Neural progenitor cell (in vitro differentiated cells): ENCODE measurements at regions not wholly inside any gene's neighbourhood (a gene's known extent, or its start where the extent isn't known, plus 50 kb on each side); places are given as distances from the start of the nearest gene placed in this dataset.

Source experiments
- DNase-seq: peaks from one replicate; pipeline ENCODE4 v3.0.0-alpha.2; 2016; ENCODE audit warnings: low spot score
- H2AFZ ChIP-seq: fragments of 200-600 bp; sonication (generic); replicated peaks from 2 replicates; pipeline ENCODE4 v1.6.1; 2016; ENCODE audit warnings: antibody characterized with exemption
- H3F3A ChIP-seq: fragments of 200-600 bp; sonication (generic); 2 replicates; pipeline ENCODE4 v1.6.1; 2016; ENCODE audit warnings: antibody characterized with exemption, low read depth
- H3K27ac ChIP-seq: fragments of 200-600 bp; sonication (generic); 2 replicates; pipeline ENCODE4 v1.5.1; 2016; ENCODE audit warnings: mild to moderate bottlenecking
- H3K27me3 ChIP-seq: fragments of 200-600 bp; sonication (generic); 2 replicates; pipeline ENCODE4 v1.6.1; 2016; ENCODE audit warnings: mild to moderate bottlenecking, moderate library complexity
- H3K36me3 ChIP-seq: fragments of 200-600 bp; sonication (generic); 2 replicates; pipeline ENCODE4 v1.5.1; 2016
- H3K4me1 ChIP-seq: fragments of 200-600 bp; sonication (generic); 2 replicates; pipeline ENCODE4 v1.6.1; 2016; ENCODE audit warnings: mixed run types
- H3K4me2 ChIP-seq: fragments of 200-600 bp; sonication (generic); 2 replicates; pipeline ENCODE4 v1.6.1; 2016
- H3K4me3 ChIP-seq: fragments of 200-600 bp; sonication (generic); 2 replicates; pipeline ENCODE4 v1.5.1; 2016
- H3K79me2 ChIP-seq: fragments of 200-600 bp; sonication (generic); 2 replicates; pipeline ENCODE4 v1.6.1; 2016; ENCODE audit warnings: low read depth
- H3K9ac ChIP-seq: fragments of 200-600 bp; sonication (generic); 2 replicates; pipeline ENCODE4 v1.6.1; 2016
- H3K9me3 ChIP-seq: fragments of 200-600 bp; sonication (generic); 2 replicates; pipeline ENCODE4 v1.5.1; 2016; ENCODE audit warnings: low read depth
- H4K20me1 ChIP-seq: fragments of 200-600 bp; sonication (generic); 2 replicates; pipeline ENCODE4 v1.6.1; 2016; ENCODE audit warnings: low read depth
- H3K27ac Mint-ChIP-seq: 3 replicates; pipeline ENCODE4 v1.8.0; 2021; ENCODE audit warnings: mixed read lengths
- H3K27me3 Mint-ChIP-seq: 2 replicates; pipeline ENCODE4 v1.8.0; 2022; ENCODE audit warnings: low read depth, mild to moderate bottlenecking, inconsistent platforms, moderate library complexity, mixed read lengths; ENCODE audit not compliant: insufficient read depth
- H3K36me3 Mint-ChIP-seq: 3 replicates; pipeline ENCODE4 v1.8.0; 2021; ENCODE audit warnings: mixed read lengths
- H3K4me1 Mint-ChIP-seq: 3 replicates; pipeline ENCODE4 v1.8.0; 2021; ENCODE audit warnings: mixed read lengths
- H3K4me3 Mint-ChIP-seq: 3 replicates; pipeline ENCODE4 v1.8.0; 2021; ENCODE audit warnings: mild to moderate bottlenecking, moderate library complexity, mixed read lengths
- H3K9me3 Mint-ChIP-seq: 3 replicates; pipeline ENCODE4 v1.8.0; 2020; ENCODE audit warnings: mixed read lengths
- CTCF ChIP-seq: fragments of 200-600 bp; sonication (generic); IDR thresholded peaks from 2 replicates; pipeline ENCODE4 v1.5.1; 2017; ENCODE audit warnings: antibody characterized with exemption, mild to moderate bottlenecking
- EZH2 ChIP-seq: fragments of 200-600 bp; sonication (generic); IDR thresholded peaks from 2 replicates; pipeline ENCODE4 v1.6.1; 2017; ENCODE audit warnings: antibody characterized with exemption, mild to moderate bottlenecking, moderate library complexity
- EZH2phosphoT487 ChIP-seq: fragments of 200-600 bp; sonication (generic); IDR thresholded peaks from 2 replicates; pipeline ENCODE4 v1.6.1; 2017; ENCODE audit warnings: antibody characterized with exemption

GRCh38 chr2:51165534-51166260 is 133.8 kb upstream of the NRXN1 start:
- no peaks in the 10 kb centered on the region for H3K27me3 Mint-ChIP-seq
- no peaks in the 10 kb centered on the region for H3K36me3 Mint-ChIP-seq

DNA sequence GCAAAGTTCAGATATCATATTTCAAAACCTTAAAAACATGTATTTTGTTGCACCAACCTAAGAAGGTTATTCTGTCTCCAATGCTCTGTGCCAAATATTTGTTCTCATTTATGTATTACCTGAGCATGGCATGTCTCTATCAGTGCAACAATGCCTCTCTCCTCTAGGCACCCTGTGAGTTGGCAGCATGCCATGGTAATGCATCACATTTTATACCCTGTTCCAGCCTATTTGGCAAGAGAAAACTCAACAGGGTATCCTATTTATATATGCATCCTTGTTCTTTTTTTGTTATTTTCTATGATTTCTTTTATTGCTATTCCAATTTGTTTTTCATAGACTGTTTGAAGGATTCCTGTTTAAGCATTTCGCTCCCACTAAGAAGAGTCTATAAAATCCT is 126.3 kb upstream of the NRXN1 start:
- H3F3A ChIP-seq = no peaks in the 10 kb centered on the region
- Mint-ChIP-seq H3K27ac (no peak overlapping the region), H3K27me3 (no peaks in the 10 kb centered on the region), H3K4me1 (no peaks in the 10 kb centered on the region), H3K4me3 (no peak overlapping the region), H3K36me3 (no peaks in the 10 kb centered on the region), H3K9me3 (no peaks in the 10 kb centered on the region)
- H3K36me3 ChIP-seq = no peaks in the 10 kb centered on the region
- H3K9me3 ChIP-seq = no peaks in the 10 kb centered on the region
- no peaks in the 10 kb centered on the region for H4K20me1 ChIP-seq
- no peak overlapping the region for H2AFZ ChIP-seq
- DNase-seq = no peak
- TF ChIP-seq EZH2phosphoT487 (no peak), CTCF (no peak), EZH2 (no peak)
- no peaks in the 10 kb centered on the region for H3K79me2 ChIP-seq
- H3K4me1 ChIP-seq = no peaks in the 10 kb centered on the region
- no peaks in the 10 kb centered on the region for H3K27me3 ChIP-seq
- H3K9ac ChIP-seq = no peak overlapping the region
- no peak overlapping the region for H3K4me2 ChIP-seq
- no peak overlapping the region for H3K27ac ChIP-seq
- H3K4me3 ChIP-seq = no peak overlapping the region

More at GRCh38 chr2:51165534-51166260, 133.8 kb upstream of the NRXN1 start:
- Histone ChIP-seq H3K4me2 (no peak overlapping the region), H3K27me3 (no peaks in the 10 kb centered on the region), H3K79me2 (no peaks in the 10 kb centered on the region), H3K27ac (no peak overlapping the region), H3K36me3 (no peaks in the 10 kb centered on the region), H3K4me1 (no peaks in the 10 kb centered on the region), H3F3A (no peaks in the 10 kb centered on the region), H4K20me1 (no peaks in the 10 kb centered on the region), H3K4me3 (no peak overlapping the region), H3K9ac (no peak overlapping the region), H2AFZ (peak overlapping the region; percentile 76), H3K9me3 (no peaks in the 10 kb centered on the region)
- Mint-ChIP-seq H3K9me3 (no peaks in the 10 kb centered on the region), H3K4me1 (peaks cover 12% of the 10 kb centered on the region), H3K4me3 (no peak overlapping the region), H3K27ac (no peak overlapping the region)
- TF ChIP-seq EZH2phosphoT487 = no peak
- no peak for TF ChIP-seq CTCF
- TF ChIP-seq EZH2 = no peak
- DNase-seq = no peak

DNA sequence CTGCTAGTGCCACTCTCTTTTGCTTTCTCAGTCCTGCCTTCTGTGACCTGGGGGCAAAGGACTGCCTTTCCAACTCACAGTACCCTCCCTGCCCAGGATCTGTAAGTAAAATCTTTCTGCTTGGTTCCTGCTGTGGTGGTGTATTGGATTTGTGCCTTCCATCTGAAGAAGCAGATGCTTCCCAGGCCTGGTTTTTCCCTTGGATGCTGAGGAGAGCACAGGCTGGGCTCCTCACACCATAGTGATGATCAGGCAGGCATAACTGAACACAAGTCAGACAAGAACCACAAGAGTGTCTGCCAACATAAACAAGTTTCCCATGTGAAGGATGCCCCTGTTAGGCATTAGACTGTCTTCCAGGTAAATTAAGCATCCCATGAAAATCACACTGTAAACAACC is 121.3 kb upstream of the NRXN1 start:
- Histone ChIP-seq H3K9me3 (no peaks in the 10 kb centered on the region), H3K4me1 (no peaks in the 10 kb centered on the region), H3K36me3 (no peaks in the 10 kb centered on the region), H2AFZ (no peak overlapping the region), H3K4me3 (no peak overlapping the region), H3K27me3 (no peaks in the 10 kb centered on the region), H3F3A (no peaks in the 10 kb centered on the region), H3K27ac (no peak overlapping the region), H4K20me1 (no peaks in the 10 kb centered on the region), H3K9ac (no peak overlapping the region), H3K79me2 (no peaks in the 10 kb centered on the region), H3K4me2 (no peak overlapping the region)
- peaks cover 2% of the 10 kb centered on the region for H3K9me3 Mint-ChIP-seq
- no peak for DNase-seq
- no peak for TF ChIP-seq CTCF
- no peak overlapping the region for H3K27ac Mint-ChIP-seq
- no peak overlapping the region for H3K4me3 Mint-ChIP-seq
- H3K4me1 Mint-ChIP-seq = no peaks in the 10 kb centered on the region
- no peaks in the 10 kb centered on the region for H3K36me3 Mint-ChIP-seq
- no peaks in the 10 kb centered on the region for H3K27me3 Mint-ChIP-seq
